Nephron (organoid): ENCODE measurements at regions not wholly inside any gene's neighbourhood (a gene's known extent, or its start where the extent isn't known, plus 50 kb on each side); places are given as distances from the start of the nearest gene placed in this dataset.
A peak's percentile ranks its signal among the peaks of the same experiment; 100 is the strongest.

Experiments
- H3K27ac Mint-ChIP-seq, 3 experiments: 2 replicates each; pipeline ENCODE4 v1.8.0; 2020; ENCODE audit warnings: mixed read lengths in 3 of 3, mild to moderate bottlenecking in 2 of 3, moderate library complexity in 1 of 3
- H3K27me3 Mint-ChIP-seq: 2 replicates; pipeline ENCODE4 v1.8.0; 2021; ENCODE audit warnings: low read depth, mild to moderate bottlenecking, moderate library complexity, mixed read lengths
- H3K36me3 Mint-ChIP-seq: 2 replicates; pipeline ENCODE4 v1.8.0; 2020; ENCODE audit warnings: low read depth, mixed read lengths
- H3K4me1 Mint-ChIP-seq: 2 replicates; pipeline ENCODE4 v1.8.0; 2020; ENCODE audit warnings: mixed read lengths
- H3K4me3 Mint-ChIP-seq, 3 experiments: 2 replicates each; pipeline ENCODE4 v1.8.0; 2020; ENCODE audit warnings: mild to moderate bottlenecking in 3 of 3, mixed read lengths in 3 of 3, moderate library complexity in 2 of 3
- H3K9me3 Mint-ChIP-seq: 2 replicates; pipeline ENCODE4 v1.8.0; 2020; ENCODE audit warnings: mixed read lengths
- CTCF ChIP-seq, 3 experiments: fragments of 200-600 bp; sonication (generic); IDR thresholded peaks; one replicate each; pipeline ENCODE4 v1.5.0; 2021; ENCODE audit warnings: antibody characterized with exemption in 3 of 3; ENCODE audit not compliant: unreplicated experiment in 3 of 3

DNA sequence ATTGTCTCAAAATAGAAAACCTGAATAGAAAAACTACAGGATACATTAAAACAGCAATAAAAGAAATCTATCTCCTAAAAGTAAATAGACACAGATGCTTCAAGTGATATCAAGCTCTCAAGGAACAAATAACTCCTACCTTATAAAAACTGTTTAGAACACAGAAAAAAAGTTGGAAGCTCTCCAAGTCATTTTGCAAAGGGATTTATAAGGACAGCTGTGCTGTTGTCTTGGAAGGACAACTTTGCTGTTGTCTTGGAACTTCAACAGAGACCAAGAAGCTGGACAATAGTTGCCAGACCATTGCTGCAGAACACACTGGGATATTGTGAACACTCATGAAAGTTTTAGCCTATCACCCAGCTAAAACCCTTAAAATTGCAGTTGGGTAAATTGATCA lies 780.7 kb downstream of the FLRT2 start:
- H3K4me3 Mint-ChIP-seq: no peak overlapping the region
- peaks cover 8% of the 10 kb centered on the region for H3K4me1 Mint-ChIP-seq
- H3K9me3 Mint-ChIP-seq: peaks cover 9% of the 10 kb centered on the region
- TF ChIP-seq CTCF (IDR thresholded peaks at IDR 0.05; ENCODE audit: unreplicated experiment in 3 of 3): no peak
- no peaks in the 10 kb centered on the region for H3K27me3 Mint-ChIP-seq
- peak overlapping the region; percentile 46 to 53 (median 48) for H3K27ac Mint-ChIP-seq
- H3K36me3 Mint-ChIP-seq: no peaks in the 10 kb centered on the region

DNA sequence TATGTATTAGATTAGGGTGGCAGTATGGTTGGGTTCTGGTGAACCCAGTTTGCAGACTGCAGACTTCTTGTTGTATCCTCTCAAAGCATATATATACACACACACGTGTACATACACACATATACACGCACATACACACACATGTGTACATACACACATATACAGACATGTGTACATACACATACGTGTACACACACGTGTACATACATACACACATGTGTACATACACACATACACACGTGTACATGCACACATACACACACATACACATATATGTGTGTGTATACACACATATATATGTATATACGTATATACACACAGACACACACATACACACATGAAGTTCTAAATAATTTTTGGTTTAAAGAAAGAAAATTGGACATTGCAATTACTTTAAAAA lies 780.2 kb downstream of the FLRT2 start:
- Mint-ChIP-seq H3K9me3 (peaks cover 9% of the 10 kb centered on the region), H3K4me3 (no peak overlapping the region), H3K4me1 (peaks cover 8% of the 10 kb centered on the region), H3K27ac (peak overlapping the region in 1 of 3 experiments; percentile 53), H3K36me3 (no peaks in the 10 kb centered on the region), H3K27me3 (no peaks in the 10 kb centered on the region)
- no peak for TF ChIP-seq CTCF (IDR thresholded peaks at IDR 0.05; ENCODE audit: unreplicated experiment in 3 of 3)

GRCh38 chr14:86305058-86305457 lies 775.1 kb downstream of the FLRT2 start:
- H3K4me1 Mint-ChIP-seq: no peaks in the 10 kb centered on the region
- H3K4me3 Mint-ChIP-seq: no peak overlapping the region
- TF ChIP-seq CTCF (IDR thresholded peaks at IDR 0.05; ENCODE audit: unreplicated experiment in 3 of 3): no peak
- no peaks in the 10 kb centered on the region for H3K9me3 Mint-ChIP-seq
- no peaks in the 10 kb centered on the region for H3K36me3 Mint-ChIP-seq
- peak overlapping the region; percentile 49 to 87 (median 76) for H3K27ac Mint-ChIP-seq
- no peaks in the 10 kb centered on the region for H3K27me3 Mint-ChIP-seq

DNA sequence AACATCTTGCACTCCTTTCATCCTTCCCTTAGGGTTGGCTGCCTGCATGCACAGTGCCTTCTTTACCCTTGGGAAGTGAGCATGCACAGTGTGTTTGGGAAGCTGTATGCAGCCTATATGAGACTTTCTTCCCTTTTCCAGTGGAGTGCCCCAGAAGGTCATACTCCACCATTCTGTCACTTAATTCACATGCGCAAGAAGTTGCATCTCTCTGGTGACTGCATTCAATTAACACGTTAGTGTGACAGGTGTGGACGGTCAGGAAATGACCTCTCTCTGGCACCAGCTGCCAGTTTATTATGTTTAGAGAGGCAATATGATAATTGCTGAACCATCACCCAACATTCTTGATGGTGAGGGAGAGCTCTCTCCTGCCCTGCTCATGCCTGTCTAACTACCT lies 770.0 kb downstream of the FLRT2 start:
- Mint-ChIP-seq H3K27ac (peak overlapping the region in 2 of 3 experiments; percentile 45 to 77), H3K4me3 (no peak overlapping the region), H3K4me1 (peaks cover 11% of the 10 kb centered on the region), H3K9me3 (peaks cover 7% of the 10 kb centered on the region), H3K27me3 (no peaks in the 10 kb centered on the region), H3K36me3 (no peaks in the 10 kb centered on the region)
- no peak for TF ChIP-seq CTCF (IDR thresholded peaks at IDR 0.05; ENCODE audit: unreplicated experiment in 3 of 3)

GRCh38 chr14:86296173-86296572 lies 766.2 kb downstream of the FLRT2 start:
- Mint-ChIP-seq H3K4me1 (peaks cover 11% of the 10 kb centered on the region), H3K4me3 (no peak overlapping the region), H3K36me3 (no peaks in the 10 kb centered on the region), H3K9me3 (peaks cover 7% of the 10 kb centered on the region), H3K27me3 (no peaks in the 10 kb centered on the region), H3K27ac (peak overlapping the region in 2 of 3 experiments; percentile 37 to 62)
- TF ChIP-seq CTCF (IDR thresholded peaks at IDR 0.05; ENCODE audit: unreplicated experiment in 3 of 3): no peak

DNA sequence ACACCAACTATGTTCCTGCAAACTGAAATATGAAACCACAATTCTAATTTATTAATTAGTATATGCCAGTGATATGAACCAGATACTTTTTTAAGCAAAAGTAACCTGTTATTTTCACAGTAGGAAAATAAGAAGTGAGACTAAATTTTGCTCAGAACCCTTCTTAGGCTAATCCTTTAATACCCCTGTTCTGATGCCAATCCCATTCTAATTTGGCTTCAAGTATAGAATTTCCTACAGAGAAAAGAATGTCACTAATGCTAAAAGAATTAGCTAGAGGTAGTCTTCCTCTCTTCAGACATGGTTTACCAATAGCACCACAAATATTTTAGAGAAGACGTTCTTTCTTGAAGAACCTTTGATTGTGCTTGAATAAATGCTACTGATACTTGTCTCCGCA lies 758.4 kb downstream of the FLRT2 start:
- TF ChIP-seq CTCF (IDR thresholded peaks at IDR 0.05; ENCODE audit: unreplicated experiment in 3 of 3): no peak
- H3K36me3 Mint-ChIP-seq: no peaks in the 10 kb centered on the region
- no peaks in the 10 kb centered on the region for H3K9me3 Mint-ChIP-seq
- no peak overlapping the region for H3K27ac Mint-ChIP-seq
- no peak overlapping the region for H3K4me3 Mint-ChIP-seq
- H3K27me3 Mint-ChIP-seq: no peaks in the 10 kb centered on the region
- no peaks in the 10 kb centered on the region for H3K4me1 Mint-ChIP-seq
